Stimulated activated CD8-positive, alpha-beta memory T cell treated with anti-CD3 and anti-CD28 coated beads, Interleukin-15, amount 100 ng/mL, for 24 hours (primary cell): ENCODE measurements at regions not wholly inside any gene's neighbourhood (a gene's known extent, or its start where the extent isn't known, plus 50 kb on each side); places are given as distances from the start of the nearest gene placed in this dataset.

Experiments
- DNase-seq: peaks from one replicate; pipeline ENCODE4 v3.0.0-alpha.2; 2020; ENCODE audit warnings: low read depth

DNA sequence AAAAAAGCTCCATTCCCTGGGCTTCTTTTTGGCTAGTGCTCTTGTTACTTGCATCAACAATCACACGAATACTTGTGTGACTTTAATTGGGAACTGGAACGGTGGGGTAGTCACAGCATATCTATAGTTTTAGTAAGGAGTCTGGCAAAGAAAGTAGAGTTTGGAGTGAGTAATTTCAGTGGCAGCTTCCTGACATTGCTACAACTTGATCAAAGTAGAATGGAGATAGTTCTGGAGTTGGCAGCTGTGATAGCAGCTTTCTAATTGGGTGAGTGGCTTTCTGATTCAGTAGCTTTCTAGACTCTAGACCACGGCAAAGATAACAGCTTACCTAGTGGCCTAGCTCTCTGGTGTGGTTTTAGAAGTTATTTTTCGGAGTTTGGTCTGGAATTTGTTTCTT is 475.0 kb downstream of the TUSC7 start:
- DNase-seq, result no peak

- no peak for DNase-seq
Measured at GRCh38 chr3:117191245-117191644, 481.7 kb downstream of the TUSC7 start.

GRCh38 chr3:117192888-117193287 is 483.3 kb downstream of the TUSC7 start:
- no peak for DNase-seq

- DNase-seq, result no peak
Measured at GRCh38 chr3:117193390-117193789, 483.8 kb downstream of the TUSC7 start.

DNA sequence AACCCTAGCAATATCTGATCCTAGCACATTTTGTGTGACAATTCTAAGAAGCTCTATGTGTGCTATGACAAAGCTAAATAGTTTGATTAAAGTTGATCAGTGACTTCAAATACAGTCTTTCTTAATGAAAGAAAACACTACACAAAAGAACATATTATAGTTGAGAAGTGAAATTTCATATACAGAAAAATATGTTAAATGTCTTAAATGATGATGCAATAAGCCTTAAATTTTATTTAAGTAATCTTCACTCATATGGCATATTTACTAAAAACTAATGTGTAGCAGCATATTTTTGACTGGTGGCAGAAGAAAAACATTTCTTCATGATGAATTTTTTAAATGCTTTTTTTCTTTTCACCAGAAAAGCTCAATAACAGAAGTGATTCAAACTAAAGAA is 485.5 kb downstream of the TUSC7 start:
- DNase-seq, result no peak

DNA sequence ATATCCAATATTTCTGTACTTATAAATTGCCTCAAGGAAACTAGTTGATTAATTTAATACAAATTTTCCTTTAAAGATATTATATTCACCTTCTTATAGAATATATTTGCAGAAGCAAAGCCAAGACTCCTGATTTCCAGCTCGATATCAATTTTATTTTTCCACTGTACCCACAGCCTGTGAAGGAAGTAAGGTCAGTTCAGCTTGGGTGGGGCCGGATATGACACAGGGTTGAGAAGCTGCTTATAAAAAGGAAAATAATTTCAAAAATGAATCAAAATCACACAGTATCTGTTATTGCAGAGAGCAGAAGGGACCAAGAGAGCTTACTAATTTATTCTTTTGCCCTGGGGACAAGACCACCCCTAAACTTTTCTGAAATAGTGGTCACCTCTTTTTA is 491.4 kb downstream of the TUSC7 start:
- DNase-seq, result no peak

DNA sequence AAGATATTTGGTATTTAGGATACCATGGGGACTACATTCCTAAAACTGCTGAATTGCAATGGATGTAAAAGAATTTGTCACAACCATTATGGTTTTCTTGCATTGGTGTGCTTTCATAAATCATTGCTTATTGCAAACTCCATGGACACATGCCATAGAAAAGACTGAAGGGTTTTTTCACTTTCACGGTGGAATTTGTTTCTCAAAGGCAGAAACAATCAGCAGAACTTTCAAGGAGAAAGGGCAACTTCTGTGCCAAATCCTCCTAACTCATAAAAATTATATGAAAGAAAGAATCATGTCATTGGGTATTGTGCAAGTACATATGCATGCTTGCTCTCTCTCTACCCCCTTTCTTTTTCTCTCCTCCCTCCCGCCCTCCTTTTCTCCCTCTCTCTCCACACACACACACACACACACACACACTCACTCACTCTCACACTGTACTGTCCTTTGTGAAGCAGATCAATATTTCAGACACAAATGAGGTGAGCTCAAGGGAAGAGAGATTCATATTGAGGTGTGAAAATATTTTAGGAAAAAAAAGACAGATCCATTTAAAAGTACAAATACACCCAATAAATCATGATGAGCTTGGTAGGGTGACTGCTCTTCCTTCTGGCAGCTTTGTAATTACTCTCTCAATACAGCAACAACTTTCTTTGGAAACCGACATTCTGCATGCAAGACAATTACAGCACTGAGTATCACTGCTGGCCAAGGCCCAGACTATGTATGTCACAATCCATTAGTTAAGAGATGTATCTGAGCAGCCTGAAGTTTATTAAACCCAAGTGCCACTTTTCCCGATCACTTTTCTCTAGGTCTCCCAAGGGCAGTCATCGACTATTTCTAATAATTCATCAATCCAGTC is 492.6 kb downstream of the TUSC7 start:
- no peak for DNase-seq

GRCh38 chr3:117217355-117217754 is 507.8 kb downstream of the TUSC7 start:
- DNase-seq, result no peak

DNA sequence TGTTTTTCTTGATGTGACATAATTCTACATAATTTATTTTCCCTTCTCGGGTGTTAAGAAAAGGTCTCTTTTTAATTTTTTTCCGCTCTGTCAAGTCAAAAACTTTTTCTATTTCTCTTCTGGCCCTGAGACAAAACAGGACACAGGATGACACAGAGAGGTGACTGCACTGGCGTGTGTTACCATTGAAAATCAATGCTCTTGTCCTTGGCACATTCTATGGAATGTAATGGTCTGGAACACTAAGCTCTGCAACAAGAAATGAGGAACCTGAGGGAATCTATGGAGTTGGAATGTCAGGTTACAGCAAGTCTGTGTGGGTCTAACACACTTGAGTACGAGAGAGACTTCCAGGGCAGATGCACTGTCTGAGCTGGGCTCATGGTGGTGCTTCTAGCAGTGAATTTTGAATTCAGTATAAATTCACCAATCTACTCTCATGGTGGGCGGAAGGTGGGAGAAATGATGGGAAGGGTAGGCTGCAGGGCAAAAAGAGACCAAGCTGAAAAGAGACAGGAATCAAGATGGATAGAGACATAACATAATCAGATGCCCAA is 508.3 kb downstream of the TUSC7 start:
- DNase-seq, result no peak

- no peak for DNase-seq
Measured at GRCh38 chr3:117218641-117219048, 509.1 kb downstream of the TUSC7 start.

DNA sequence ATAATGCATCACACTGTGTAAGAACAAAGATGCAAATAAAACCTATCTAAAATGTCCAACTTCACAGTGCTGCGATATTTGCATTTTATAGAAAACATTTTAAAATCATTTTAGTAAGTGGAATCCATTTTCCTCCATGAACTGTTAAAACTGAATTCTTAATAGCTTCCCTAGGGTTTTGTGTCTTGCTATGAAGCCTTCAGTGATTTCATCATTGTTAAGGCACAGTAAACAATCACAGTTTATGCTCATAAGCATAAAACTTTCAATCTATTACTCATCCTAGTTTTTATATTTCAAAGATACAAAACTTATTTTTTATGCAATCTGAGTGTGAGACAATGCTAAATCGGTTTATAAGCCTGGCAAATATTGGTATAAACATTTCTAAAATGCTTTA is 509.7 kb downstream of the TUSC7 start:
- DNase-seq, result no peak

DNA sequence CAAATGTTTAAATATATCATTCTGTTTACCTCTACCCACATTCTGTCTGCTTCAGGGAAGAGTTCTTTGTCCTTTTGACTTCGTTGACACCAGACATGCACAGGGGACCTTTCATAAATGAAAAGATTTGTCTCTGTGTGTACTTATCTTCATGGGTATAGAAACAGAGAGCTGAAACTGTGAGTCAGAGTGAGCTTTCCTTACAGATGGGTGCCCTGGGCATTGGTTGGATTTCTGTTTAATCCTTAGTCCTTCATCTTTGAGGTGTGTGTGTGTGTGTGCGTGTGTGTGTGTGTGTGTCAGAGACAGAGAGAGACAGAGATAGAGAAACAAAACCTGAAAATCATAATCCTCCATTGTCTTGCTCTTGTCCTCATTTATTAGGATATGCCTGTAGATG is 517.4 kb downstream of the TUSC7 start:
- no peak for DNase-seq

DNA sequence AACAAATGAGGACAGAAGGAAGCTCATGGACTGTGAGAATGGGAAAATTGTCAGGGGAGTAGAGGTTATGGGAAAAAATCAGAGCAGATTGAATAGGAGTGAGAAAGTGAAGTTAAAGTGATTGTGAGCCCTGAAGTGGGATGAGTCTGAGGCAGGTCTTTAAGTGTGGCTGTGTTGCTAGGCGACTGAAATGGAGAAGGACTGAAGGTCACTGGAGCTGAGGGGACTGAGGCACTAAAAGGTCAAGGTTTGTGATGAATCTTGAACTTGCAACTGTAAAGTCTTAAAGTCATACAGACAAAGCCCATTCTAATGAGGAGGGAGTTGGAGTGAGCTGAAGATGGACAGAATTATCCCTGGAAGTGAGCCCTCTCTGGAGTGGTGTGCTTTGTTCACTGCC is 518.9 kb downstream of the TUSC7 start:
- DNase-seq, result no peak

- DNase-seq, result no peak
Measured at GRCh38 chr3:117230924-117231323, 521.3 kb downstream of the TUSC7 start.

DNA sequence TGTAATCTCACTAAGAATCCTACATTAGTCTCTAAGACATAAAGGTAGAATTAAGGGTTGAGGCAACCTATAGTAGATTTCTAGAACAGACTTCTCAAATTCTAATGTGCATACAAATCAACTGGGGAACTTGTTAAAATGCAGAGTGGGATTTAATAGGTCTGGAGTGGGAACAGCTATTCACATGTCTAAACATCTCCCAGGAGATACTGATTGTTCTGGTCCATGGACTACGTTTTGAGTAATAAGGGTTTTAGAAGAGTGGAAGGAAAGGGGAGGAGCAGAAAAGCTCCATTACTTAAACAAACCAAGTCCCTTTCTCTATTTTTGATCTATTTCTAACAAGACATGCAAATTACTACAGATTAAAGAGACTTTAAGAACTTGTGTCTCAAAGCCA is 524.8 kb downstream of the TUSC7 start:
- no peak for DNase-seq

DNA sequence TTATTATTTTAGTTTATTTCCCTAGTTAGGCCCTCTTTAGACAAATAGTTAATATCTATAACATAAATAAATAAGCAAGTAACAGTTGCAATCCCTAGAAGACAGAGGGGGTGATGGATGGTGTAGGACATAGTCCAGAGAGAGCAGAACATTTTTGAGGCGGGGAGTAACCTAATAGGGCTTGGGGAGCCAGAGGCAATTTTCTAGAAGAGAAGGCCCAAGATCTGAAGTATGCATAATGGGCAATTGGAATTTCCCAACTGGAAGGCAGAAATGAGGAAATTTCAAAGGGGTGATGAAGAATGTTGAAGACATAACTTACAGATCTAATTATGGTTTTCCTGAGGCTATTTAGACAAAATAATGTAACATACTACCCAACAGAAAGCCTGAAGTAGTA is 525.7 kb downstream of the TUSC7 start:
- no peak for DNase-seq

GRCh38 chr3:117238806-117239205 is 529.2 kb downstream of the TUSC7 start:
- no peak for DNase-seq

GRCh38 chr3:117243657-117244056 is 534.1 kb downstream of the TUSC7 start:
- no peak for DNase-seq

GRCh38 chr3:117246771-117247555 is 537.4 kb downstream of the TUSC7 start:
- DNase-seq, result no peak

DNA sequence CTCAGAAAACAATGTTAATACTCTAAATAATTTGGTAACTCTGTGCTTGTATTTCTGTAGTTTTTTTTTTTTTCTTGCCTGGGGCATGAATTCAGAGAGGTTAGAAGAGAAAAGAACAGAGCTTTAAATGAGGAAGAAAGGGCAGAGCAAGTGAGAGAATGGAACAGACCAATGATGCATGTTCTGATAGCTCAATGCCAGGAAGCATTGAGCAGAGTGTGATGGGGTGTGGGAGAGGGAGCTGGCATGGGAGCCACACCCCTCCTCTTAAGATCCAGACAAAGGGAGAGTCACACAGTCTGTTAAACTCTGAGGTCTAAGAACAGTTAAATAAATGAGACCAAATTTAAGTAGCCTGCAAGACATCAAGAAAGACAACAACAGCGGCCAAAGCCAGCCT is 538.6 kb downstream of the TUSC7 start:
- DNase-seq, result no peak

GRCh38 chr3:117252208-117252607 is 542.6 kb downstream of the TUSC7 start:
- no peak for DNase-seq

DNA sequence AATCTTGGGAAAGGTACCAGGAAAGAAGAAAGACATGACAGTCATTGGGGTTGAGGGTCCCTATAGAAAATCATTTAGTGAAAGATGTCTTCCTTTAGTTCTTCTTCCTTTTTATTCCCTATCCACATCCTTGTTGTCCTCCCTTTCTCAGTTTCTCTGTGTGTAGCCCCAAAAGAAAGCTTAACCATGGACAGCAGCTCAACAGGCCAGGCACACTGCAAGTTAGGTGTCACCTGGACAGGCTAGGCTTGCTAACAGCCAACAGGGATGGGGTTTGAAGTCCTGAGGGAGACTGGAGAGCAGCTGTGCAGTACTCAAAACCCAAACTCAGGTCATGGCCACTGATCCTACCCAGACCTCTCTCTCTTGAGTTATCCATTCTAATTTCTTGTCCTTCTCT is 543.1 kb downstream of the TUSC7 start:
- no peak for DNase-seq

- DNase-seq, result no peak
Measured at GRCh38 chr3:117253636-117254035, 544.1 kb downstream of the TUSC7 start.
